HEK293T (cell line): ENCODE measurements at regions not wholly inside any gene's neighbourhood (a gene's known extent, or its start where the extent isn't known, plus 50 kb on each side); places are given as distances from the start of the nearest gene placed in this dataset.

ENCODE experiments used
- CTCF ChIA-PET: fragments of 350-600 bp; formaldehyde crosslinking; extraction: SDS; loops from one replicate; lab custom pipeline; 2021; ENCODE audit warnings: antibody characterized with exemption, inconsistent platforms; lab: Yijun Ruan, JAX
- POLR2A ChIA-PET: fragments of 350-600 bp; formaldehyde crosslinking; extraction: SDS; loops from one replicate; lab custom pipeline; 2020; ENCODE audit warnings: antibody characterized with exemption, inconsistent platforms; lab: Yijun Ruan, JAX
- DNase-seq: peaks from one replicate; pipeline ENCODE4 v3.0.0; 2012; ENCODE audit warnings: mixed read lengths; ENCODE audit errors: extremely low spot score
- ARNT ChIP-seq: fragments of 450-650 bp; IDR thresholded peaks from 2 replicates; pipeline ENCODE4 v1.6.1; 2017; ENCODE audit warnings: mild to moderate bottlenecking
- BHLHE40 ChIP-seq: fragments of 450-650 bp; IDR thresholded peaks from 2 replicates; pipeline ENCODE4 v1.6.1; 2016; ENCODE audit warnings: mild to moderate bottlenecking, moderate library complexity, borderline replicate concordance
- CTBP1 ChIP-seq: fragments of 450-650 bp; IDR thresholded peaks from 2 replicates; pipeline ENCODE4 v1.6.1; 2016; ENCODE audit warnings: borderline replicate concordance
- ELF4 ChIP-seq: fragments of 450-650 bp; IDR thresholded peaks from 2 replicates; pipeline ENCODE4 v1.6.1; 2017; ENCODE audit warnings: antibody characterized with exemption
- FOXA1 ChIP-seq: fragments of 450-650 bp; IDR thresholded peaks from 2 replicates; pipeline ENCODE4 v1.6.1; 2016; ENCODE audit warnings: mild to moderate bottlenecking
- FOXK2 ChIP-seq: fragments of 450-650 bp; IDR thresholded peaks from 2 replicates; pipeline ENCODE4 v1.6.1; 2016; ENCODE audit warnings: mild to moderate bottlenecking
- FOXM1 ChIP-seq: fragments of 450-650 bp; IDR thresholded peaks from 2 replicates; pipeline ENCODE4 v1.6.1; 2017; ENCODE audit warnings: mild to moderate bottlenecking, borderline replicate concordance
- HDGF ChIP-seq: fragments of 450-650 bp; IDR thresholded peaks from 2 replicates; pipeline ENCODE4 v1.6.1; 2017; ENCODE audit warnings: antibody characterized with exemption, borderline replicate concordance
- L3MBTL2 ChIP-seq: fragments of 450-650 bp; conservative IDR thresholded peaks from 2 replicates; pipeline ENCODE4 v1.6.1; 2016; ENCODE audit warnings: mild to moderate bottlenecking
- LEF1 ChIP-seq: fragments of 450-650 bp; IDR thresholded peaks from 2 replicates; pipeline ENCODE4 v1.6.1; 2017; ENCODE audit warnings: mild to moderate bottlenecking, borderline replicate concordance
- NFRKB ChIP-seq: fragments of 450-650 bp; IDR thresholded peaks from 2 replicates; pipeline ENCODE4 v1.6.1; 2016; ENCODE audit warnings: mild to moderate bottlenecking, moderate library complexity
- SP1 ChIP-seq: fragments of 450-650 bp; IDR thresholded peaks from 2 replicates; pipeline ENCODE4 v1.6.1; 2017
- SUZ12 ChIP-seq: fragments of 450-650 bp; IDR thresholded peaks from 2 replicates; pipeline ENCODE4 v1.6.1; 2016; ENCODE audit warnings: mild to moderate bottlenecking
- TARDBP ChIP-seq: fragments of 450-650 bp; IDR thresholded peaks from 2 replicates; pipeline ENCODE4 v1.6.1; 2016
- ZNF384 ChIP-seq: fragments of 450-650 bp; IDR thresholded peaks from 2 replicates; pipeline ENCODE4 v1.6.1; 2016
- TF ChIP-seq, protein P1 (sequence below): fragments of 450-650 bp; IDR thresholded peaks from 2 replicates; pipeline ENCODE4 v1.6.1; 2016

DNA sequence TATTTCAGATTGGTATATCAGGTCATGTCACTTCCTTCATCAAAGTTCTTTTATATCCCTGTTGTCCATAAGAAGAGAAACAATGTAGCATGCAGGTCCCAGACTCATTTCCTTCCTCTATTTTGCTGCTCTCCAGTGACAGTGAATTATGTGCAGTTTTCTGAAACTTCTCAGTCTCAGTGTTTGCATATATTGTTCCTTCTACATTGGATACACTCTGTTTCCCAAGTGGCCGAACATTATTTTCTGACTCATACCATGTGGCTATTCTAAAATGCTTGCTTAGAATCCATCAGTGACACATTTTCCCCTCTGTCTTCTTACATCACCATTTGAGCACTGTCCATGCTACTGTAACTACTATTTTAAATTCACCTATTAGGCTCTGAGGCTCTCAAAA is 305.7 kb downstream of the PDHA2 start:
- ChIA-PET CTCF (no interaction called here), POLR2A (no interaction called here)
- DNase-seq, result no peak
- TF ChIP-seq BHLHE40 (no peak), HDGF (no peak), SUZ12 (no peak), SP1 (no peak), FOXA1 (no peak), CTBP1 (no peak), TARDBP (no peak), L3MBTL2 (no peak)
- TF ChIP-seq, protein P1, sequence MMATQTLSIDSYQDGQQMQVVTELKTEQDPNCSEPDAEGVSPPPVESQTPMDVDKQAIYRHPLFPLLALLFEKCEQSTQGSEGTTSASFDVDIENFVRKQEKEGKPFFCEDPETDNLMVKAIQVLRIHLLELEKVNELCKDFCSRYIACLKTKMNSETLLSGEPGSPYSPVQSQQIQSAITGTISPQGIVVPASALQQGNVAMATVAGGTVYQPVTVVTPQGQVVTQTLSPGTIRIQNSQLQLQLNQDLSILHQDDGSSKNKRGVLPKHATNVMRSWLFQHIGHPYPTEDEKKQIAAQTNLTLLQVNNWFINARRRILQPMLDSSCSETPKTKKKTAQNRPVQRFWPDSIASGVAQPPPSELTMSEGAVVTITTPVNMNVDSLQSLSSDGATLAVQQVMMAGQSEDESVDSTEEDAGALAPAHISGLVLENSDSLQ, result no peak

DNA sequence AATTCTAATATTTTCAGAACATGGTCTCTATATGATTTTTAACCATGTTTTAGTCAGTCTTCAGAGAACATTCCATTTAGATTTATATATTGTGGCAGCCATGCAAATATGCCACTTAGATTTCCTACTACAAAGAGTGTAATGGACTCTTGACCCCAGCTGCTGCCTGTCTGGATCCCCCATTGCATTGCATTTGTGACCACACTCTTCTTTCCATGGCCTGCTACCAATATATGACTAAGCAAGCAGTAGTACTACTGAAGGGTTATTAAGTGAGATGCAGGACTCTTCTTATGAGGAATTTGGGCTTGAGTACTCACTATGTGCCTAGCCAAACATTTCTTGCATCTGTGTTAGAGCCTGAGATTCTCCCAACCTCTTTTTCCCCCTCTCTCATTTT is 306.8 kb downstream of the PDHA2 start:
- DNase-seq, result no peak
- CTCF ChIA-PET, result no interaction called here
- TF ChIP-seq, protein P1, result no peak
- no peak for TF ChIP-seq HDGF
- TF ChIP-seq ZNF384, result no peak
- no peak for TF ChIP-seq BHLHE40
- no peak for TF ChIP-seq NFRKB
- TF ChIP-seq LEF1, result no peak
- no peak for TF ChIP-seq FOXA1
- TF ChIP-seq ELF4, result no peak
- no peak for TF ChIP-seq TARDBP
- TF ChIP-seq FOXK2, result no peak
- TF ChIP-seq FOXM1, result no peak
- POLR2A ChIA-PET, result no interaction called here

DNA sequence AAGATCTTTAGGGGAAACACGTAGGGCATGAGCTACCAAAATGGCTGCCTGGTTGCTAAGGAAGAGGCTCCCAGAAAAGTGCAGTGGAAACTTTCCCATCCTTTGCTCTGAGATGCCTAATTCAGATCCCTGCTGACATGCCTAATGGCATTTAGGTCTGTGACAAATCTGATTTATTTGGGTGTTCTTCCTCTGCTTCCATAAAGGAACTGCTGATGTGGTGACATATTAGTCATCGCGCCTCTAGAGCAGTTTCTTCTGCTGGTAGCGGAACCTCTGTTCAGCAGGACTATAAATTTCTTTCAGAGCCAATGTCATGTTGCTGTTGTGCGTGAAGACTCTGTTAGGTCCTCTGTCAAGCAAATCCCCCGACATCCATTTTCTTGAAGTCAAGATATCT is 310.0 kb downstream of the PDHA2 start:
- CTCF ChIA-PET, result no interaction called here
- no peak for DNase-seq
- POLR2A ChIA-PET, result no interaction called here
- TF ChIP-seq ZNF384, result no peak
- TF ChIP-seq BHLHE40, result no peak
- TF ChIP-seq FOXK2, result no peak
- TF ChIP-seq, protein P1, result no peak
- TF ChIP-seq SP1, result no peak
- no peak for TF ChIP-seq L3MBTL2
- TF ChIP-seq FOXA1, result no peak
- no peak for TF ChIP-seq FOXM1
- no peak for TF ChIP-seq CTBP1
- no peak for TF ChIP-seq LEF1
- no peak for TF ChIP-seq SUZ12
- TF ChIP-seq TARDBP, result no peak
- no peak for TF ChIP-seq ARNT
- TF ChIP-seq ELF4, result no peak
- TF ChIP-seq NFRKB, result no peak
- no peak for TF ChIP-seq HDGF

DNA sequence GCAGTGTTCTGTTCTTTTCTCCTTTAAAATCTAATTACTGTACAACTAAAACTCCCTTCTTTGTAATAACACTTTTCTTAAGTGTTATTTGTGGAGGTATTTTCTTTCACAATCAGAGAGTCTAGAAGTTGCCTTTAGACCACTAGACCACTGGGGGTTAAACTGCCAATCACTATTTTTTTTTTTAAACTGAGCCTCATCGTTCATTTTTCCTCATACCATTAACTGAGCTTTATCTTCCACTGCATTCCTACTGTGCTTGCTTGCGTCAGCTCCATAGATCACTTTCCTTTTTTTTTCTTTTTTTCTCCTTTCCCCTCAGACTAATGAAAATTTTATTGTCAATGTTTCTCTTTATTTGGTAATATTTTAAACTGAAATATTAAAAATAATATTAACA is 310.6 kb downstream of the PDHA2 start:
- TF ChIP-seq ELF4, result no peak
- no peak for TF ChIP-seq CTBP1
- TF ChIP-seq, protein P1, result no peak
- no peak for TF ChIP-seq L3MBTL2
- TF ChIP-seq ZNF384, result no peak
- TF ChIP-seq SP1, result no peak
- ChIA-PET CTCF (no interaction called here), POLR2A (no interaction called here)
- DNase-seq, result no peak

DNA sequence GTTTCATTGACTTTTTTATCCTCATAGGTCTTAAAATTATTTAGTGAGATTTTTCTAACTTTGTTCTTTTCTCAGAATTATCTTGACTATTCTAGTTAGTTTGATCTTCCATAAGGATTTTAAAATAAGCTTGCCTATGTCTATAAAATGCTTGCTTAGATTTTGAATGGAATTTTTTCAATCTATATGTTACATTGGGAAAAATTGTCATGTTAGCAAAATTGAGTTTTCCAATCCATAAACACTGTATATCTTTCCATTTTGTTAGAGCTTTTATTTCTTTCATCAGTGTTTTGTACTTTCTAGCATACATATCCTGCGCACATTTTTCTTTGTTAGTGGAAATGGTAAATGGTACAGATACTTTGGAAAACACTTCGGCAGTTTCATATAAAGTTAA is 312.9 kb downstream of the PDHA2 start:
- TF ChIP-seq L3MBTL2 (no peak), HDGF (no peak), ELF4 (no peak), LEF1 (no peak)
- ChIA-PET POLR2A (no interaction called here), CTCF (no interaction called here)
- no peak for DNase-seq

DNA sequence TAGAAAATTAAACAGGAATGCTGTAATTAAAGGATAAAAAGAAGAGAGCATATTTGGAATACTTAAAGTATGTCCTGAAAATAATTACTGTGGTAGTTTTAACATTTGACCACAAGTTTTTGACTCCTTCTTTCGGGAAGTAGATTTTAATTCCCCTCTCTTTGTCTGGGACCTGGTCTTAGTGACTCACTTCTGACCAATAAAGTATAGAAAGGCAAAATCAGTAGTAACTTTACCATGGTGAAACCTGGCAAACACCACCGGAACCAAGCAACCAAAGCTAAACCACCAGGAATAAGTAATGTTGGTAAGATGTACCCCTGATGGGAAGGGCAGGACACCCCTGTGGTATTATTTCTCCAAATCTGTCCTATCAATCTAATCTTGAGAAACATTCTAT is 314.8 kb downstream of the PDHA2 start:
- ChIA-PET CTCF (no interaction called here), POLR2A (no interaction called here)
- no peak for DNase-seq
- TF ChIP-seq ARNT, result no peak
- no peak for TF ChIP-seq NFRKB
- TF ChIP-seq L3MBTL2, result no peak
- no peak for TF ChIP-seq FOXK2
- no peak for TF ChIP-seq ZNF384
- no peak for TF ChIP-seq SUZ12
- TF ChIP-seq ELF4, result no peak
- TF ChIP-seq BHLHE40, result no peak
- no peak for TF ChIP-seq SP1
- TF ChIP-seq, protein P1, result no peak
- no peak for TF ChIP-seq FOXA1
- no peak for TF ChIP-seq FOXM1
